GM23338 (cell line): ENCODE measurements at regions not wholly inside any gene's neighbourhood (a gene's known extent, or its start where the extent isn't known, plus 50 kb on each side); places are given as distances from the start of the nearest gene placed in this dataset.

Experiments
- ATAC-seq: fragments of 200-7000 bp; cut with Tn5 transposase; 3 replicates; pipeline ENCODE4 v1.9.1; 2020
- DNase-seq: peaks from one replicate; pipeline ENCODE4 v3.0.0-alpha.2; 2015; ENCODE audit warnings: low spot score
- H2AFZ ChIP-seq: fragments of 200-600 bp; sonication (generic); 2 replicates; pipeline ENCODE4 v1.8.0; 2016; ENCODE audit warnings: antibody characterized with exemption, mild to moderate bottlenecking, moderate library complexity
- H3F3A ChIP-seq: fragments of 200-600 bp; sonication (generic); replicated peaks from 2 replicates; pipeline ENCODE4 v1.8.0; 2017; ENCODE audit warnings: antibody characterized with exemption, mixed run types, low read depth
- H3K27ac ChIP-seq: fragments of 200-600 bp; sonication (generic); 2 replicates; pipeline ENCODE4 v1.6.1; 2016; ENCODE audit warnings: low read depth
- H3K27me3 ChIP-seq: fragments of 200-600 bp; sonication (generic); 2 replicates; pipeline ENCODE4 v1.8.0; 2016; ENCODE audit warnings: mild to moderate bottlenecking, mixed run types, moderate library complexity; ENCODE audit not compliant: insufficient read depth
- H3K36me3 ChIP-seq: fragments of 200-600 bp; sonication (generic); 2 replicates; pipeline ENCODE4 v1.8.0; 2016; ENCODE audit warnings: mild to moderate bottlenecking; ENCODE audit not compliant: insufficient read depth
- H3K4me1 ChIP-seq: fragments of 200-600 bp; sonication (generic); 2 replicates; pipeline ENCODE4 v1.8.0; 2016; ENCODE audit warnings: mild to moderate bottlenecking, moderate library complexity; ENCODE audit not compliant: insufficient read depth
- H3K4me2 ChIP-seq: fragments of 200-600 bp; sonication (generic); 2 replicates; pipeline ENCODE4 v1.7.1; 2017; ENCODE audit warnings: mixed run types
- H3K4me3 ChIP-seq: fragments of 200-600 bp; sonication (generic); 2 replicates; pipeline ENCODE4 v1.6.1; 2016; ENCODE audit warnings: mixed run types
- H3K79me2 ChIP-seq: fragments of 200-600 bp; sonication (generic); replicated peaks from 2 replicates; pipeline ENCODE4 v1.8.0; 2017; ENCODE audit warnings: mild to moderate bottlenecking; ENCODE audit not compliant: insufficient read depth
- H3K9me2 ChIP-seq: fragments of 200-600 bp; sonication (generic); 2 replicates; pipeline ENCODE4 v1.8.0; 2017; ENCODE audit not compliant: insufficient read depth
- H4K20me1 ChIP-seq: fragments of 200-600 bp; sonication (generic); replicated peaks from 2 replicates; pipeline ENCODE4 v1.8.0; 2017; ENCODE audit warnings: mild to moderate bottlenecking; ENCODE audit not compliant: insufficient read depth
- H3K27ac Mint-ChIP-seq: 2 replicates; pipeline ENCODE4 v1.8.0; 2020; ENCODE audit warnings: inconsistent platforms, mild to moderate bottlenecking, moderate library complexity, mixed read lengths
- H3K27me3 Mint-ChIP-seq: 3 replicates; pipeline ENCODE4 v1.8.0; 2022; ENCODE audit warnings: low read depth, mild to moderate bottlenecking, moderate library complexity, mixed read lengths, inconsistent platforms; ENCODE audit not compliant: insufficient read depth, poor library complexity
- H3K36me3 Mint-ChIP-seq: 3 replicates; pipeline ENCODE4 v1.8.0; 2021; ENCODE audit warnings: low read depth, mild to moderate bottlenecking, inconsistent platforms, moderate library complexity, mixed read lengths
- H3K4me1 Mint-ChIP-seq: 3 replicates; pipeline ENCODE4 v1.8.0; 2020; ENCODE audit warnings: mild to moderate bottlenecking, inconsistent platforms, mixed read lengths
- H3K4me3 Mint-ChIP-seq: 3 replicates; pipeline ENCODE4 v1.8.0; 2021; ENCODE audit warnings: moderate library complexity, mild to moderate bottlenecking, inconsistent platforms, mixed read lengths
- H3K9me3 Mint-ChIP-seq: 3 replicates; pipeline ENCODE4 v1.8.0; 2020; ENCODE audit warnings: moderate library complexity, mild to moderate bottlenecking, inconsistent platforms, mixed read lengths
- EZH2phosphoT487 ChIP-seq: fragments of 200-600 bp; sonication (generic); IDR thresholded peaks from one replicate; pipeline ENCODE4 v1.8.1; 2018; ENCODE audit warnings: antibody characterized with exemption; ENCODE audit not compliant: unreplicated experiment
- STAT1 ChIP-seq: IDR thresholded peaks from one replicate; pipeline ENCODE4 v1.6.1; 2016; ENCODE audit warnings: antibody characterized with exemption; ENCODE audit not compliant: unreplicated experiment
- ZNF114 ChIP-seq: fragments of 250-450 bp; sonication (Bioruptor Pico); IDR thresholded peaks from 2 replicates; pipeline ENCODE4 v1.5.0; 2020; ENCODE audit warnings: mild to moderate bottlenecking, moderate library complexity
- TF ChIP-seq, protein P1 (sequence below): fragments of 250-450 bp; sonication (Bioruptor Pico); IDR thresholded peaks from 2 replicates; pipeline ENCODE4 v1.5.0; 2020; ENCODE audit warnings: mild to moderate bottlenecking, moderate library complexity
- TF ChIP-seq, protein P2 (sequence below): IDR thresholded peaks from 2 replicates; pipeline ENCODE4 v1.6.1; 2016; ENCODE audit warnings: antibody characterized with exemption

DNA sequence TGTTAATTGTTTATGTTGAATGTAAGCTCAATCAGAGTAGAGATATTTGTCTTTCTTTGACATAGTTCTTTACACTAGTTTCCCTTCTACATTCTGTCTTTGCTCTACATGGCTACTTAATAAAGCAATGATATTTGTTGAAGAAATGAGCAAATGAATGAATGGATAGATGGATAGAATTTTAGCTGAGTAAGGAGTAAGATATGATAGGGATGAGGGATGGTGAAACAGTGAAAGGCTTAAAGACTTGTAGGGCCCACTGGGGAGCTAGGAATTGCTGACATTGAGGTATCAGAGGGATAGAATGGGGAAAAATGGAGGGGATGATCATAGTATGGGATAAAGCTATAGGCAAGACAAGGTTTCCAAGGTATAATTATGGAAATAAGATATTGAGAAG is 361.6 kb upstream of the SPHKAP start (continued):
- TF ChIP-seq, protein P1, sequence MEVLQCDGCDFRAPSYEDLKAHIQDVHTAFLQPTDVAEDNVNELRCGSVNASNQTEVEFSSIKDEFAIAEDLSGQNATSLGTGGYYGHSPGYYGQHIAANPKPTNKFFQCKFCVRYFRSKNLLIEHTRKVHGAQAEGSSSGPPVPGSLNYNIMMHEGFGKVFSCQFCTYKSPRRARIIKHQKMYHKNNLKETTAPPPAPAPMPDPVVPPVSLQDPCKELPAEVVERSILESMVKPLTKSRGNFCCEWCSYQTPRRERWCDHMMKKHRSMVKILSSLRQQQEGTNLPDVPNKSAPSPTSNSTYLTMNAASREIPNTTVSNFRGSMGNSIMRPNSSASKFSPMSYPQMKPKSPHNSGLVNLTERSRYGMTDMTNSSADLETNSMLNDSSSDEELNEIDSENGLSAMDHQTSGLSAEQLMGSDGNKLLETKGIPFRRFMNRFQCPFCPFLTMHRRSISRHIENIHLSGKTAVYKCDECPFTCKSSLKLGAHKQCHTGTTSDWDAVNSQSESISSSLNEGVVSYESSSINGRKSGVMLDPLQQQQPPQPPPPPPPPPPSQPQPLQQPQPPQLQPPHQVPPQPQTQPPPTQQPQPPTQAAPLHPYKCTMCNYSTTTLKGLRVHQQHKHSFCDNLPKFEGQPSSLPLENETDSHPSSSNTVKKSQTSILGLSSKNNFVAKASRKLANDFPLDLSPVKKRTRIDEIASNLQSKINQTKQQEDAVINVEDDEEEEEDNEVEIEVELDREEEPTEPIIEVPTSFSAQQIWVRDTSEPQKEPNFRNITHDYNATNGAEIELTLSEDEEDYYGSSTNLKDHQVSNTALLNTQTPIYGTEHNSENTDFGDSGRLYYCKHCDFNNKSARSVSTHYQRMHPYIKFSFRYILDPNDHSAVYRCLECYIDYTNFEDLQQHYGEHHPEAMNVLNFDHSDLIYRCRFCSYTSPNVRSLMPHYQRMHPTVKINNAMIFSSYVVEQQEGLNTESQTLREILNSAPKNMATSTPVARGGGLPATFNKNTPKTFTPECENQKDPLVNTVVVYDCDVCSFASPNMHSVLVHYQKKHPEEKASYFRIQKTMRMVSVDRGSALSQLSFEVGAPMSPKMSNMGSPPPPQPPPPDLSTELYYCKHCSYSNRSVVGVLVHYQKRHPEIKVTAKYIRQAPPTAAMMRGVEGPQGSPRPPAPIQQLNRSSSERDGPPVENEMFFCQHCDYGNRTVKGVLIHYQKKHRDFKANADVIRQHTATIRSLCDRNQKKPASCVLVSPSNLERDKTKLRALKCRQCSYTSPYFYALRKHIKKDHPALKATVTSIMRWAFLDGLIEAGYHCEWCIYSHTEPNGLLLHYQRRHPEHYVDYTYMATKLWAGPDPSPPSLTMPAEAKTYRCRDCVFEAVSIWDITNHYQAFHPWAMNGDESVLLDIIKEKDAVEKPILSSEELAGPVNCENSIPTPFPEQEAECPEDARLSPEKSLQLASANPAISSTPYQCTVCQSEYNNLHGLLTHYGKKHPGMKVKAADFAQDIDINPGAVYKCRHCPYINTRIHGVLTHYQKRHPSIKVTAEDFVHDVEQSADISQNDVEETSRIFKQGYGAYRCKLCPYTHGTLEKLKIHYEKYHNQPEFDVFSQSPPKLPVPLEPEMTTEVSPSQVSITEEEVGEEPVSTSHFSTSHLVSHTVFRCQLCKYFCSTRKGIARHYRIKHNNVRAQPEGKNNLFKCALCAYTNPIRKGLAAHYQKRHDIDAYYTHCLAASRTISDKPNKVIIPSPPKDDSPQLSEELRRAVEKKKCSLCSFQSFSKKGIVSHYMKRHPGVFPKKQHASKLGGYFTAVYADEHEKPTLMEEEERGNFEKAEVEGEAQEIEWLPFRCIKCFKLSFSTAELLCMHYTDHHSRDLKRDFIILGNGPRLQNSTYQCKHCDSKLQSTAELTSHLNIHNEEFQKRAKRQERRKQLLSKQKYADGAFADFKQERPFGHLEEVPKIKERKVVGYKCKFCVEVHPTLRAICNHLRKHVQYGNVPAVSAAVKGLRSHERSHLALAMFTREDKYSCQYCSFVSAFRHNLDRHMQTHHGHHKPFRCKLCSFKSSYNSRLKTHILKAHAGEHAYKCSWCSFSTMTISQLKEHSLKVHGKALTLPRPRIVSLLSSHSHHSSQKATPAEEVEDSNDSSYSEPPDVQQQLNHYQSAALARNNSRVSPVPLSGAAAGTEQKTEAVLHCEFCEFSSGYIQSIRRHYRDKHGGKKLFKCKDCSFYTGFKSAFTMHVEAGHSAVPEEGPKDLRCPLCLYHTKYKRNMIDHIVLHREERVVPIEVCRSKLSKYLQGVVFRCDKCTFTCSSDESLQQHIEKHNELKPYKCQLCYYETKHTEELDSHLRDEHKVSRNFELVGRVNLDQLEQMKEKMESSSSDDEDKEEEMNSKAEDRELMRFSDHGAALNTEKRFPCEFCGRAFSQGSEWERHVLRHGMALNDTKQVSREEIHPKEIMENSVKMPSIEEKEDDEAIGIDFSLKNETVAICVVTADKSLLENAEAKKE (CRISPR knock-in tag), result no peak

DNA sequence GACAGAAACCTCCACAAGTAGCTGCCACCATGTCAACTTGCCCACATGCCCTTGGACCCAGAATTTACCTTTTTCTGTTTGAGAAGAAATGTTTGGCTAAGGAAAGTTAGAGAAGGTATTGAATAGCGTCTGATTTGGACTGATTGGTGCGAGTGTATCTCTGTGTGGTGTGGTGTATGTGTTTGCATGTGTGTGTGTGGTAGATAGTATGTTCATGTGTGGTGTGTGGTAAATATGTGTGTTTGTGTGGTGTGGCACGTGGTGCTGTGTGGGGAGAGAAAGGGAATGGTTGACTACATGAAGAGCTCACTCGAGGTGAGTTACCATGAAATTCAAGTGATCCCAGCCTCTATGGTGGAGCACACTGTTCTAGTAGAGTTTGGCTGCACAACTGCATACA is 360.8 kb upstream of the SPHKAP start:
- Histone ChIP-seq H3F3A (no peaks in the 10 kb centered on the region), H3K9me2 (peaks cover 3% of the 10 kb centered on the region; the same call in 1 of the 2 replicates), H3K4me1 (no peaks in the 10 kb centered on the region), H3K27me3 (no peaks in the 10 kb centered on the region), H3K79me2 (no peaks in the 10 kb centered on the region), H3K36me3 (peaks cover 12% of the 10 kb centered on the region; the same call in 1 of the 2 replicates), H4K20me1 (no peaks in the 10 kb centered on the region), H3K4me2 (no peak overlapping the region), H3K27ac (no peak overlapping the region), H3K4me3 (no peak overlapping the region), H2AFZ (no peak overlapping the region)
- no peaks in the 10 kb centered on the region for H3K4me1 Mint-ChIP-seq
- peaks cover 24% of the 10 kb centered on the region; the same call in 1 of the 3 replicates for H3K36me3 Mint-ChIP-seq
- ATAC-seq (no peak), DNase-seq (no peak)
- H3K9me3 Mint-ChIP-seq, result peaks cover 39% of the 10 kb centered on the region
- TF ChIP-seq STAT1 (no peak), EZH2phosphoT487 (no peak)
- H3K27me3 Mint-ChIP-seq, result peaks cover 2% of the 10 kb centered on the region
- no peak overlapping the region for H3K4me3 Mint-ChIP-seq
- no peak overlapping the region for H3K27ac Mint-ChIP-seq

DNA sequence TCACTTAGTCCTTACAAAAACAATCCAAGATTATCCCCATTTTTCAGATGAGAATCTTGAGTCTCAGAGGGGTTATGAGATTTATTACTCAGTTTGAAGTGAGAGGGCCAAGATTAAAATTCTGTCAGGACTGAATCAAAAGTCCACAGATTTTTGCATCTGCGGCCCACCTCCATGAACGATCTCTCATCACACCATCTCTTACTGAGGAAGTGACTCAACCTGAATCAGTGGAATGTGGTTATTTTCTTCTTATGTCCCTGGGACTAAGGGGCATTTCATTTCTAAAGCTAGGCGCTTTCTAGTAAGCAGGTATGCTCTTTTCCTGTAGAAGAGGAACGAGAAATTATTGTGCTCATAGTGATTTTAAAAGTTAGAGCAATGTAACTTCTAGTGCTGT is 360.3 kb upstream of the SPHKAP start:
- H3K79me2 ChIP-seq, result no peaks in the 10 kb centered on the region
- Mint-ChIP-seq H3K4me1 (no peaks in the 10 kb centered on the region), H3K27me3 (no peaks in the 10 kb centered on the region), H3K36me3 (peaks cover 23% of the 10 kb centered on the region; the same call in 1 of the 3 replicates), H3K9me3 (peaks cover 39% of the 10 kb centered on the region), H3K4me3 (no peak overlapping the region), H3K27ac (no peak overlapping the region)
- H3K36me3 ChIP-seq, result peaks cover 13% of the 10 kb centered on the region; the same call in 1 of the 2 replicates
- H3K4me1 ChIP-seq, result no peaks in the 10 kb centered on the region
- H3K27ac ChIP-seq, result no peak overlapping the region
- H3F3A ChIP-seq, result no peaks in the 10 kb centered on the region
- H3K27me3 ChIP-seq, result no peaks in the 10 kb centered on the region
- H2AFZ ChIP-seq, result no peak overlapping the region
- no peak overlapping the region for H3K4me2 ChIP-seq
- peaks cover 3% of the 10 kb centered on the region; the same call in 1 of the 2 replicates for H3K9me2 ChIP-seq
- no peaks in the 10 kb centered on the region for H4K20me1 ChIP-seq
- DNase-seq (no peak), ATAC-seq (no peak)
- no peak overlapping the region for H3K4me3 ChIP-seq
- no peak for TF ChIP-seq ZNF114 (CRISPR knock-in tag)
- TF ChIP-seq, protein P2, sequence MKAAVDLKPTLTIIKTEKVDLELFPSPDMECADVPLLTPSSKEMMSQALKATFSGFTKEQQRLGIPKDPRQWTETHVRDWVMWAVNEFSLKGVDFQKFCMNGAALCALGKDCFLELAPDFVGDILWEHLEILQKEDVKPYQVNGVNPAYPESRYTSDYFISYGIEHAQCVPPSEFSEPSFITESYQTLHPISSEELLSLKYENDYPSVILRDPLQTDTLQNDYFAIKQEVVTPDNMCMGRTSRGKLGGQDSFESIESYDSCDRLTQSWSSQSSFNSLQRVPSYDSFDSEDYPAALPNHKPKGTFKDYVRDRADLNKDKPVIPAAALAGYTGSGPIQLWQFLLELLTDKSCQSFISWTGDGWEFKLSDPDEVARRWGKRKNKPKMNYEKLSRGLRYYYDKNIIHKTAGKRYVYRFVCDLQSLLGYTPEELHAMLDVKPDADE, result no peak
